Endodermal cell (in vitro differentiated cells): ENCODE measurements at regions not wholly inside any gene's neighbourhood (a gene's known extent, or its start where the extent isn't known, plus 50 kb on each side); places are given as distances from the start of the nearest gene placed in this dataset.

ENCODE experiments used
- DNase-seq: peaks from one replicate; pipeline ENCODE4 v3.0.0-alpha.2; 2017
- H3K27ac ChIP-seq: 2 replicates; pipeline ENCODE4 v1.5.1; 2013; ENCODE audit warnings: mild to moderate bottlenecking, low read depth, low read length, moderate library complexity
- H3K27me3 ChIP-seq: 2 replicates; pipeline ENCODE4 v1.6.1; 2013; ENCODE audit warnings: mild to moderate bottlenecking, low read length, moderate library complexity; ENCODE audit not compliant: insufficient read depth, control insufficient read depth, poor library complexity, severe bottlenecking
- H3K36me3 ChIP-seq: 2 replicates; pipeline ENCODE4 v1.7.0; 2013; ENCODE audit warnings: mild to moderate bottlenecking, low read length, moderate library complexity; ENCODE audit not compliant: control insufficient read depth, insufficient read depth
- H3K4me1 ChIP-seq: one replicate; pipeline ENCODE4 v1.7.0; 2013; ENCODE audit warnings: low read length; ENCODE audit not compliant: control insufficient read depth, insufficient read depth
- H3K4me3 ChIP-seq: 2 replicates; pipeline ENCODE4 v1.5.1; 2013; ENCODE audit warnings: mild to moderate bottlenecking, low read length, moderate library complexity
- H3K9ac ChIP-seq: 2 replicates; pipeline ENCODE4 v1.6.1; 2013; ENCODE audit warnings: mild to moderate bottlenecking, low read length, moderate library complexity; ENCODE audit not compliant: poor library complexity, severe bottlenecking; ENCODE audit errors: extremely low read depth
- H3K9me3 ChIP-seq: 2 replicates; pipeline ENCODE4 v1.6.1; 2013; ENCODE audit warnings: mild to moderate bottlenecking, low read length, moderate library complexity; ENCODE audit not compliant: control insufficient read depth
- H3K27ac Mint-ChIP-seq: 2 replicates; pipeline ENCODE4 v1.8.0; 2020; ENCODE audit warnings: mixed read lengths
- H3K27me3 Mint-ChIP-seq: 2 replicates; pipeline ENCODE4 v1.8.0; 2021; ENCODE audit warnings: mild to moderate bottlenecking, mixed read lengths; ENCODE audit not compliant: insufficient read depth
- H3K36me3 Mint-ChIP-seq: 2 replicates; pipeline ENCODE4 v1.8.0; 2020; ENCODE audit warnings: low read depth, mixed read lengths
- H3K4me1 Mint-ChIP-seq: 2 replicates; pipeline ENCODE4 v1.8.0; 2020; ENCODE audit warnings: mixed read lengths
- H3K4me3 Mint-ChIP-seq: 2 replicates; pipeline ENCODE4 v1.8.0; 2020; ENCODE audit warnings: mild to moderate bottlenecking, moderate library complexity, mixed read lengths
- H3K9me3 Mint-ChIP-seq: 2 replicates; pipeline ENCODE4 v1.8.0; 2020; ENCODE audit warnings: mild to moderate bottlenecking, mixed read lengths
- WGBS, 2 experiments: methylation state at CpG; one replicate each; pipeline versions ENCODE4 v1.1.5 to v1.1.7; 2013; ENCODE audit warnings: missing lambda C conversion rate in 2 of 2, mixed read lengths in 1 of 2; ENCODE audit not compliant: insufficient coverage in 1 of 2, insufficient read length in 1 of 2; 5-methylcytosine and 5-hydroxymethylcytosine counted together
- TF ChIP-seq, protein P1 (sequence below): fragments of 200-600 bp; sonication (generic); conservative IDR thresholded peaks from 2 replicates; pipeline ENCODE4 v1.5.0; 2021; ENCODE audit warnings: antibody characterized with exemption, mild to moderate bottlenecking

DNA sequence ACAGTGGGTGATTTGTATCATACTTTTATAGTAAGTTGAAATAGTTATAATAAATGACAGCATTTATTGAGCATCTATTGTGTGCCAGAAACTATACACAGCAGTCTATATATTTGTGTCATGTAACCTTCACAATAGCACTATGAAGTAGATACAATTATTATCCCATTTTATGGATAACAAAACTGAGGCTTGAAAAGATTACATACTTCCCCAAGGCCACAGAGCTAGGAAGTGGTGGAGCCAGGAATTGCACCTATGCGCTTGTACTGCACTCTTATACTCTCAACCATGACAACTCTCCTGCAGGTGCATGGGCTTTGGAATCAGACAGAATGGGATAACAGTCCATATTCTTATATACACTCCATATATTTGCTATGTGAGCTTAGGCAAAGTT is 110.6 kb upstream of the SOX5 start:
- H3K9me3 ChIP-seq, result no peaks in the 10 kb centered on the region
- no peak overlapping the region for H3K4me3 ChIP-seq
- no peaks in the 10 kb centered on the region for H3K27me3 Mint-ChIP-seq
- H3K27ac ChIP-seq, result no peak overlapping the region
- no peaks in the 10 kb centered on the region for H3K27me3 ChIP-seq
- no peaks in the 10 kb centered on the region for H3K4me1 ChIP-seq
- H3K4me3 Mint-ChIP-seq, result no peak overlapping the region
- no peaks in the 10 kb centered on the region for H3K4me1 Mint-ChIP-seq
- TF ChIP-seq, protein P1, sequence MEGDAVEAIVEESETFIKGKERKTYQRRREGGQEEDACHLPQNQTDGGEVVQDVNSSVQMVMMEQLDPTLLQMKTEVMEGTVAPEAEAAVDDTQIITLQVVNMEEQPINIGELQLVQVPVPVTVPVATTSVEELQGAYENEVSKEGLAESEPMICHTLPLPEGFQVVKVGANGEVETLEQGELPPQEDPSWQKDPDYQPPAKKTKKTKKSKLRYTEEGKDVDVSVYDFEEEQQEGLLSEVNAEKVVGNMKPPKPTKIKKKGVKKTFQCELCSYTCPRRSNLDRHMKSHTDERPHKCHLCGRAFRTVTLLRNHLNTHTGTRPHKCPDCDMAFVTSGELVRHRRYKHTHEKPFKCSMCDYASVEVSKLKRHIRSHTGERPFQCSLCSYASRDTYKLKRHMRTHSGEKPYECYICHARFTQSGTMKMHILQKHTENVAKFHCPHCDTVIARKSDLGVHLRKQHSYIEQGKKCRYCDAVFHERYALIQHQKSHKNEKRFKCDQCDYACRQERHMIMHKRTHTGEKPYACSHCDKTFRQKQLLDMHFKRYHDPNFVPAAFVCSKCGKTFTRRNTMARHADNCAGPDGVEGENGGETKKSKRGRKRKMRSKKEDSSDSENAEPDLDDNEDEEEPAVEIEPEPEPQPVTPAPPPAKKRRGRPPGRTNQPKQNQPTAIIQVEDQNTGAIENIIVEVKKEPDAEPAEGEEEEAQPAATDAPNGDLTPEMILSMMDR, result peak; percentile 57
- no peaks in the 10 kb centered on the region for H3K36me3 ChIP-seq
- no peak for DNase-seq
- peaks cover 2% of the 10 kb centered on the region for H3K36me3 Mint-ChIP-seq
- H3K9me3 Mint-ChIP-seq, result no peaks in the 10 kb centered on the region
- WGBS, 2 experiments, result 91% methylated on average over 1 of the region's 1 CpG; no CpG with 5 or more reads in 1 of the 2 experiments
- no peak overlapping the region for H3K9ac ChIP-seq
- H3K27ac Mint-ChIP-seq, result no peak overlapping the region

DNA sequence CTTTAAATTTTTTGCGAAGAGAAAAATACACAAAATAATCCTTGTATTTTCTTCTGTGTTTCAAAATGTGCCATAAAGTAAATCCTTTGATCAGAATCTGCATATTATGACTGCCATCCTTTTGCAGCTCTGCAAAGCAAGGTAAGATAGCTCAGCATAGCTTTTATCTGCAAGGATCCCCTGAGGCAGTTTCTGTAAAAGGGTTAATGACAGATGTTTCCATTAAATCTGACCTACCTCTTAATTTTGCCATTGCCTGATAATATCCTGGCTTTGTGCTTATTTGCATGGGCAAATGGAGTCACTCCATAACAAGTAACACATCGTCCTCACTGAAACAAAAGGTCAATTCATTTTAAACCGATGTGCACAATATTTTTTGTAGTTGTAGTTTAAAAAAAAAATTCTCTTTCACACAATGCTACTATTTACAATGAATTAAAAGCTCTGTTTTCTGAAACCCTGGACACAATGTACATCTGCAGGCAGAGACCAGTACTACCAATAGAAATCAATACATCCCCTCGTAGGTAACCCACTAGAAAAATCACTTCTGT is 108.5 kb upstream of the SOX5 start:
- Histone ChIP-seq H3K36me3 (no peaks in the 10 kb centered on the region), H3K4me1 (no peaks in the 10 kb centered on the region), H3K9ac (no peak overlapping the region), H3K27me3 (no peaks in the 10 kb centered on the region), H3K9me3 (no peaks in the 10 kb centered on the region), H3K4me3 (no peak overlapping the region), H3K27ac (no peak overlapping the region)
- Mint-ChIP-seq H3K27me3 (no peaks in the 10 kb centered on the region), H3K4me3 (no peak overlapping the region), H3K36me3 (peaks cover 2% of the 10 kb centered on the region), H3K4me1 (no peaks in the 10 kb centered on the region), H3K9me3 (no peaks in the 10 kb centered on the region), H3K27ac (no peak overlapping the region)
- WGBS, 2 experiments, result 91 to 100% methylated on average over 1 to 4 of the region's 4 CpGs
- no peak for DNase-seq
- TF ChIP-seq, protein P1, result no peak

DNA sequence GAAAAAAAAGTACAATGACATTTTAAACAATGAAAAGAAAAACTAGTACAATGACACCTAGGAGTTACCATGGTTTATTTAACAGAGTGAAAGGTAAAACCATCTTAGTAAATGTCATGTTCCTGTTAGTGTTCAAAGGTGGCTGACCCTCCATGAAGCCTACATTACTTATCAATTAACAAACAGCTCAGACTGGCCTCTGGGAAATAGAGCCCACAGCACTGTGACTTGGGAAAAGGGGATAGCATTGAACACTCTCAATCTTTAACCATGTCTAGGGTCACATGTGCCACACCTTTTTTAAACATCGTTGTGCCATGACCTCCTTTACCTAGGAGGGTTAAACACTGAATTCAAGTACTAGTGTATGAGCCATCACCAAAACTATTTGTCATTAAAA is 106.3 kb upstream of the SOX5 start:
- Mint-ChIP-seq H3K9me3 (no peaks in the 10 kb centered on the region), H3K27ac (no peak overlapping the region), H3K36me3 (peaks cover 2% of the 10 kb centered on the region), H3K4me1 (no peaks in the 10 kb centered on the region), H3K4me3 (no peak overlapping the region), H3K27me3 (no peaks in the 10 kb centered on the region)
- Histone ChIP-seq H3K9ac (no peak overlapping the region), H3K36me3 (no peaks in the 10 kb centered on the region), H3K9me3 (no peaks in the 10 kb centered on the region), H3K4me1 (no peaks in the 10 kb centered on the region), H3K4me3 (no peak overlapping the region), H3K27me3 (no peaks in the 10 kb centered on the region), H3K27ac (no peak overlapping the region)
- DNase-seq, result no peak
- 89 to 100% methylated on average over 1 of the region's 1 CpG for WGBS, 2 experiments
- TF ChIP-seq, protein P1, result no peak
